ENCODE measurements at regions not wholly inside any gene's neighbourhood (a gene's known extent, or its start where the extent isn't known, plus 50 kb on each side); places are given as distances from the start of the nearest gene placed in this dataset.

DNA sequence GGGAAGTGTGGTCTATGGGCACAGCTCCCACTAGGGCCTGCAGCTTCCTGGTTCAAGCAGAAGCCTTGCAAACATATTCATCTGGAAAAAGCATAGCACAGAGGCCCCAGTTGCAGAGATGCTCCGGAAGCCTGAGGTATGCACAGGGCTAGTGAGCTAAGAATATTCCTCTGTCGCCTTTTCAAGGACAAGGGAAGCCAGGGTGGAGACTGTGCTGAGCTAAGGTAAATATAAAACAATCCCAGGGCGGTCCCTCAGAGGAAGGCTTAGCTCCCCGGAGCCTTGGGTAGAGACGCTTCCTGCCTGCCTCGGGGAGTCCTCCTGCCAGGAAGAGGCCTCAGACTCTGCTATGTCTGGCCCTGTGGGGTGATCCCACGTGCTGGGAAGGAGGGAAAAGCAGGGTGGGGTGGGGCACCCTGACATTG lies 134.8 kb upstream of the FOXA2 start:
- Histone ChIP-seq H4K20me1 (ENCODE audit: insufficient read depth, low read length) (no peaks in the 10 kb centered on the region), H3K4me2 (ENCODE audit: low read depth, low read length) (no peak overlapping the region), H3K9me3 (ENCODE audit: low read length) (no peaks in the 10 kb centered on the region), H3K4me3 (replicated peaks in 1 of 3; ENCODE audit: insufficient read depth in 1 of 3, low read depth in 2 of 3, low read length in 3 of 3) (no peak overlapping the region), H3K4me1 (ENCODE audit: insufficient read depth, low read length) (no peaks in the 10 kb centered on the region), H3K9ac (ENCODE audit: insufficient read depth, low read depth, low read length) (no peak overlapping the region), H3K79me2 (ENCODE audit: insufficient read depth, low read length) (no peaks in the 10 kb centered on the region), H3K27me3 (ENCODE audit: control insufficient read depth in 1 of 2, insufficient read depth in 2 of 2, low read length in 2 of 2) (no peaks in the 10 kb centered on the region), H2AFZ (ENCODE audit: low read length) (no peak overlapping the region), H3K27ac (ENCODE audit: extremely low read length, insufficient read depth, low read length) (no peak overlapping the region), H3K36me3 (replicated peaks in 1 of 2; ENCODE audit: control insufficient read depth in 1 of 2, insufficient read depth in 2 of 2, low read length in 2 of 2) (no peaks in the 10 kb centered on the region)
- no peak for FAIRE-seq
- intact Hi-C loops (cut with micrococcal nuclease; ENCODE audit: unreplicated experiment) (no loop called here), in situ Hi-C loops (cut with HindIII; ENCODE audit: extremely low pct_ligation_motif_present, low pct_unique_long_range_greater_than_20kb) (no loop called here)
- POLR2A ChIA-PET: no interaction called here
- BruUV-seq (replicated peaks): no TSS peak
- TF ChIP-seq ZNF776 (CRISPR knock-in tag; IDR thresholded peaks at IDR 0.05): no peak
- TF ChIP-seq ZNF746 (CRISPR knock-in tag; IDR thresholded peaks at IDR 0.05): no peak
- no peak for TF ChIP-seq GATAD1 (CRISPR knock-in tag; IDR thresholded peaks at IDR 0.05)
- no peak for TF ChIP-seq ZBTB38 (CRISPR knock-in tag; IDR thresholded peaks at IDR 0.05)
- TF ChIP-seq, protein P1, sequence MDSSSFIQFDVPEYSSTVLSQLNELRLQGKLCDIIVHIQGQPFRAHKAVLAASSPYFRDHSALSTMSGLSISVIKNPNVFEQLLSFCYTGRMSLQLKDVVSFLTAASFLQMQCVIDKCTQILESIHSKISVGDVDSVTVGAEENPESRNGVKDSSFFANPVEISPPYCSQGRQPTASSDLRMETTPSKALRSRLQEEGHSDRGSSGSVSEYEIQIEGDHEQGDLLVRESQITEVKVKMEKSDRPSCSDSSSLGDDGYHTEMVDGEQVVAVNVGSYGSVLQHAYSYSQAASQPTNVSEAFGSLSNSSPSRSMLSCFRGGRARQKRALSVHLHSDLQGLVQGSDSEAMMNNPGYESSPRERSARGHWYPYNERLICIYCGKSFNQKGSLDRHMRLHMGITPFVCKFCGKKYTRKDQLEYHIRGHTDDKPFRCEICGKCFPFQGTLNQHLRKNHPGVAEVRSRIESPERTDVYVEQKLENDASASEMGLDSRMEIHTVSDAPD (CRISPR knock-in tag; IDR thresholded peaks at IDR 0.05): no peak
- TF ChIP-seq KLF13 (CRISPR knock-in tag; IDR thresholded peaks at IDR 0.05): no peak
- no peak for TF ChIP-seq NCOA2 (CRISPR knock-in tag; IDR thresholded peaks at IDR 0.05)
- no peak for TF ChIP-seq ETV6 (CRISPR knock-in tag; conservative IDR thresholded peaks at IDR 0.05)
- no peak for TF ChIP-seq NFKBIZ (CRISPR knock-in tag; IDR thresholded peaks at IDR 0.05)
- no peak for TF ChIP-seq SUZ12 (IDR thresholded peaks at IDR 0.05; ENCODE audit: low read depth, low read length)
- no peak for TF ChIP-seq SCMH1 (CRISPR knock-in tag; IDR thresholded peaks at IDR 0.05; ENCODE audit: borderline replicate concordance)
- TF ChIP-seq, protein P2, sequence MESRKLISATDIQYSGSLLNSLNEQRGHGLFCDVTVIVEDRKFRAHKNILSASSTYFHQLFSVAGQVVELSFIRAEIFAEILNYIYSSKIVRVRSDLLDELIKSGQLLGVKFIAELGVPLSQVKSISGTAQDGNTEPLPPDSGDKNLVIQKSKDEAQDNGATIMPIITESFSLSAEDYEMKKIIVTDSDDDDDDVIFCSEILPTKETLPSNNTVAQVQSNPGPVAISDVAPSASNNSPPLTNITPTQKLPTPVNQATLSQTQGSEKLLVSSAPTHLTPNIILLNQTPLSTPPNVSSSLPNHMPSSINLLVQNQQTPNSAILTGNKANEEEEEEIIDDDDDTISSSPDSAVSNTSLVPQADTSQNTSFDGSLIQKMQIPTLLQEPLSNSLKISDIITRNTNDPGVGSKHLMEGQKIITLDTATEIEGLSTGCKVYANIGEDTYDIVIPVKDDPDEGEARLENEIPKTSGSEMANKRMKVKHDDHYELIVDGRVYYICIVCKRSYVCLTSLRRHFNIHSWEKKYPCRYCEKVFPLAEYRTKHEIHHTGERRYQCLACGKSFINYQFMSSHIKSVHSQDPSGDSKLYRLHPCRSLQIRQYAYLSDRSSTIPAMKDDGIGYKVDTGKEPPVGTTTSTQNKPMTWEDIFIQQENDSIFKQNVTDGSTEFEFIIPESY (CRISPR knock-in tag; IDR thresholded peaks at IDR 0.05): no peak
- no peak for DNase-seq (ENCODE audit: low spot score)
- WGBS (ENCODE audit: low lambda C conversion rate): 9% methylated on average over 7 of the region's 7 CpGs
- CTCF ChIA-PET (ENCODE audit: low intra/inter-chr PET ratio, low total read pairs): no interaction called here
- ATAC-seq: no peak; the same call in 2 of the 3 replicates

All from HepG2 (cell line).